ENCODE measurements at regions not wholly inside any gene's neighbourhood (a gene's known extent, or its start where the extent isn't known, plus 50 kb on each side); places are given as distances from the start of the nearest gene placed in this dataset.

DNA sequence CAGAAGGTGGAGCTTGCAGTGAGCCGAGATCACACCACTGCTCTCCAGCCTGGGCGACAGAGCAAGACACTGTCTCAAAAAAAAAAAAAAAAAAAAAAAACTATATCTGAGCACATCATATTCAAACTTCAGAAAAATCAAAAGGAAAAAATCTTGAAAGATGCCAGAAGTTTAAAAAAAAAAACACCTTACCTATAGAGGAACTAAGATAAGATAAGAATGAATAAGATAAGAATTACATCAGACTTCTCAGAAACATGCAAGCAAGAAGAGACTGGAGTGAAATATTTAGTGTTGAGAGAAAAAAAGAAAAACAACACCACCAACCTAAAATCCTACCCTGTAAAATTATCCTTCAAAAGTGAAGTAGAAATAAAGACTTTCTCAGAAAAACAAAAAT, 116.8 kb upstream of the ARID1B start:
- Histone ChIP-seq H3K36me3 (ENCODE audit: control insufficient read depth, insufficient read depth, low read length) (no peaks in the 10 kb centered on the region), H3K27ac (ENCODE audit: low read depth, low read length, severe bottlenecking) (no peak overlapping the region), H3K4me1 (ENCODE audit: control insufficient read depth, insufficient read depth, low read length, poor library complexity, severe bottlenecking) (peaks cover 2% of the 10 kb centered on the region), H3K4me3 (ENCODE audit: extremely low read depth, insufficient read depth, low read length, poor library complexity, severe bottlenecking) (no peak overlapping the region), H3K9me3 (ENCODE audit: control insufficient read depth, low read length) (no peaks in the 10 kb centered on the region)
- WGBS, 2 experiments (ENCODE audit: insufficient coverage in 2 of 2) = no CpG with 5 or more reads among the region's 2 CpGs

DNA sequence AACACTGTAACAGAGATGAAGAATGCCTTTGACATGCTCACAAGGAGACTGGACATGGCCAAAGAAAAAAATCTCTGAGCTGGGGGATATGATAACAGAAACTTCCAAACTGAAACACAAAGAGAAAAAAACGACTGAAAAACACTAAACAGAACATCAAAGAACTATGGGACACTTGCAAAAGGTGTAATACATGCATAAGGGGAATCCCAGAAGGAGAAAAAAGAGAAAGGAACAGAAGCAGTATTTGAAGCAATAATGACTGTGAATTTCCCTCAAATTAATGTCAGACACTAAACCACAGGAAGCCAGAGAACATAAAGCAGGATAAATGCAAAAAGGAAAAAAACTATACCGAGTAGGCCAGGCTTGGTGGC, 117.4 kb upstream of the ARID1B start:
- no peak overlapping the region for H3K27ac ChIP-seq (ENCODE audit: low read depth, low read length, severe bottlenecking)
- no peaks in the 10 kb centered on the region for H3K9me3 ChIP-seq (ENCODE audit: control insufficient read depth, low read length)
- 91% methylated on average over 1 of the region's 2 CpGs; no CpG with 5 or more reads in 1 of the 2 experiments for WGBS, 2 experiments (ENCODE audit: insufficient coverage in 2 of 2)
- H3K36me3 ChIP-seq (ENCODE audit: control insufficient read depth, insufficient read depth, low read length) = no peaks in the 10 kb centered on the region
- H3K4me3 ChIP-seq (ENCODE audit: extremely low read depth, insufficient read depth, low read length, poor library complexity, severe bottlenecking) = no peak overlapping the region
- peaks cover 2% of the 10 kb centered on the region for H3K4me1 ChIP-seq (ENCODE audit: control insufficient read depth, insufficient read depth, low read length, poor library complexity, severe bottlenecking)

DNA sequence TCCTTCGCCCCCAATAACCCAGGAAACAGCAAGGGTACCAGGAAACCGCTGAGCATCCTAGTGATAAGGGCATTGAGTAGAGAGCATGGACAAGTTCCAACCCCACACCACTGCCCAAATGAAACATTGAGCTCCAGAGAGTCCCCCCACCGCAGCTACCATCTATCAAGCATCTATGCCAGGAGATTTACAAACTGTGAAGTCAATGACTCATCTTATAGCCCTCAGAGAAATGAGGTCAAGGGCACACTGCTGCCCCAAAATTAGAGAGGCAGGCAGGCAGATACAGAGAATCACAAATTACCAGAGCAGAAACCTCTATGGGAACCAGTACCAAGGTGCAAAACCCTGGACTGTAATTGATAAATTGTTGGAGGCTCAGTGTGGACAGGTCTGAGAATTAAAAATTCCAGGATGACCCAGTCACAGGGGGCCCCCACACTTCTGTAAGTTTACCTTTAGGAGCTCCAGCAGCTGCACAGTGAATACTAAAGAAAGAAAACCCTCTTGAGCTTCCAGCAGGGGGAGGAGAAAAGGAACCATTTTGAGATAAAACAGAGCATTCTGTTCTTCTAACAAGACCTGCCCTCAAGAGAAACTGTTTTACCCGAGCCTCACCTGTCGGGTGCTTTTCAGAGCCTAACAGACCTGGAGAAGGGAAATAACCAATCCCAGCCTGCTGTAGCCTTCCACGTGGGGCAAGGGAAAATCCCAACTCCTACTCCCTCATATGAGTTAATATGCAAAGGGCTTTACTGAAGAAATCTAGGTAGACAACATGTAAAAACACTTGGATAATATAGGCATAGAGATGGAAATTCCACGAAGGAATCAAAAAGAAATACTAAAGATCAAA, 118.0 kb upstream of the ARID1B start:
- peaks cover 2% of the 10 kb centered on the region for H3K4me1 ChIP-seq (ENCODE audit: control insufficient read depth, insufficient read depth, low read length, poor library complexity, severe bottlenecking)
- WGBS, 2 experiments (ENCODE audit: insufficient coverage in 2 of 2) = 73 to 80% methylated on average over 2 to 3 of the region's 7 CpGs
- no peaks in the 10 kb centered on the region for H3K36me3 ChIP-seq (ENCODE audit: control insufficient read depth, insufficient read depth, low read length)
- H3K9me3 ChIP-seq (ENCODE audit: control insufficient read depth, low read length) = no peaks in the 10 kb centered on the region
- no peak overlapping the region for H3K27ac ChIP-seq (ENCODE audit: low read depth, low read length, severe bottlenecking)
- no peak overlapping the region for H3K4me3 ChIP-seq (ENCODE audit: extremely low read depth, insufficient read depth, low read length, poor library complexity, severe bottlenecking)

DNA sequence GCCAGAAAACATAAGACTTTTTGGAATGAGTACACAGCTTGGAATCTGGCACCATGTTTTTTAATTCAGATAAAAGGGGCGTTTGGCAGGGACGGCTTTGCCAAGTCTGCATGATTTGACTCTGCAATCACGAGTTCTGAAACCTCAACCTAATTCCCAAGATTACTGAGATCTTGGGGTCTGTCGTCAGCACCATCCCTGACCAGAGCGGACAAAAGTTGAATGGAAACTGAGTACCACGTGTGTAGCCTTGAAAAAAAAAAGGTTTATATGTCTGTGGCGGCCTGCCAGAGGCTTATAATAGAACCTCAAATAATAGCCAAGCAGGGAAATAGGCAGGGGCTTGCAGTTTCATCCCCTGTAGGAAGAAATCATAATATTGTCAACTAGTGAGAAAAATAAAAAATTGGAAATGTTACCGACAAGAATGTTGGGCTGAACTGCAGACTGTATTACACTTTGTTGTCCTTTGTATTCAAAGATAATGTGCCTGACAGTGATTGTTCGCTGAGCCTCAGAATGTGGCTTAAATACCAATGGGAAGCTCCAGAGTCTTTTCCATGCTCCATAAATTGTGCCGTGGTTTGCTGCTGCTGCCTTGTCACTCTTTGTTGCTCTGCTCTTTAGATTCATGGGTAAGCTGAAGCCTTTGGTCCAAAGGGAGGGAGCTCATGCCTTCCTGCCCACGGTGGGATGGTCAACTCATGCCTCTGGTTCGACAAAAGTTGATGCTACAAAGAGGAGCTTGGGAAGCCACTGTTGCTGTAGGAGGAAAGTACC, 118.8 kb upstream of the ARID1B start:
- 85 to 90% methylated on average over 9 to 10 of the region's 12 CpGs for WGBS, 2 experiments (ENCODE audit: insufficient coverage in 2 of 2)
- Histone ChIP-seq H3K4me1 (ENCODE audit: control insufficient read depth, insufficient read depth, low read length, poor library complexity, severe bottlenecking) (peaks cover 2% of the 10 kb centered on the region), H3K9me3 (ENCODE audit: control insufficient read depth, low read length) (no peaks in the 10 kb centered on the region), H3K27ac (ENCODE audit: low read depth, low read length, severe bottlenecking) (no peak overlapping the region), H3K36me3 (ENCODE audit: control insufficient read depth, insufficient read depth, low read length) (no peaks in the 10 kb centered on the region), H3K4me3 (ENCODE audit: extremely low read depth, insufficient read depth, low read length, poor library complexity, severe bottlenecking) (no peak overlapping the region)

DNA sequence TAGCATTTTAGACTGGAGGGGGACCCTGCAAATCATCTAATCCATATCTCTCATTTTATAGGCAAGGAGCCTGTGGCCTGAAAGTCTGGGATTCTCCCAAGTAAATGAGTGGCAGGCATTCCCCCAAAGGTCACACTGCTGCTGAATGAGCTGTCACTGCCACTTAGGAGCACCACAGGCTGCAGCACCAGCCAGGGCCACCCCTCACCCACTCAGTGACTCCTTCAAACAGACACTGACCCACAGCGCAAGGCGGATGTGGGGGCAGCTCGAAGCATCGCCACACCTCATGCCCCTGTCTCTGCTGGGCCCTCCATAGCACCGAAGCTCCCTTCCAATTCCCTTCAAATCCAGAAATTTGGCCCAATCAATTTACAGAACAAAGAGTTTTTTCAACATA, 119.9 kb upstream of the ARID1B start:
- 56 to 78% methylated on average over 4 to 5 of the region's 5 CpGs for WGBS, 2 experiments (ENCODE audit: insufficient coverage in 2 of 2)
- H3K4me3 ChIP-seq (ENCODE audit: extremely low read depth, insufficient read depth, low read length, poor library complexity, severe bottlenecking) = no peak overlapping the region
- H3K4me1 ChIP-seq (ENCODE audit: control insufficient read depth, insufficient read depth, low read length, poor library complexity, severe bottlenecking) = peaks cover 2% of the 10 kb centered on the region
- H3K9me3 ChIP-seq (ENCODE audit: control insufficient read depth, low read length) = no peaks in the 10 kb centered on the region
- no peak overlapping the region for H3K27ac ChIP-seq (ENCODE audit: low read depth, low read length, severe bottlenecking)
- no peaks in the 10 kb centered on the region for H3K36me3 ChIP-seq (ENCODE audit: control insufficient read depth, insufficient read depth, low read length)

DNA sequence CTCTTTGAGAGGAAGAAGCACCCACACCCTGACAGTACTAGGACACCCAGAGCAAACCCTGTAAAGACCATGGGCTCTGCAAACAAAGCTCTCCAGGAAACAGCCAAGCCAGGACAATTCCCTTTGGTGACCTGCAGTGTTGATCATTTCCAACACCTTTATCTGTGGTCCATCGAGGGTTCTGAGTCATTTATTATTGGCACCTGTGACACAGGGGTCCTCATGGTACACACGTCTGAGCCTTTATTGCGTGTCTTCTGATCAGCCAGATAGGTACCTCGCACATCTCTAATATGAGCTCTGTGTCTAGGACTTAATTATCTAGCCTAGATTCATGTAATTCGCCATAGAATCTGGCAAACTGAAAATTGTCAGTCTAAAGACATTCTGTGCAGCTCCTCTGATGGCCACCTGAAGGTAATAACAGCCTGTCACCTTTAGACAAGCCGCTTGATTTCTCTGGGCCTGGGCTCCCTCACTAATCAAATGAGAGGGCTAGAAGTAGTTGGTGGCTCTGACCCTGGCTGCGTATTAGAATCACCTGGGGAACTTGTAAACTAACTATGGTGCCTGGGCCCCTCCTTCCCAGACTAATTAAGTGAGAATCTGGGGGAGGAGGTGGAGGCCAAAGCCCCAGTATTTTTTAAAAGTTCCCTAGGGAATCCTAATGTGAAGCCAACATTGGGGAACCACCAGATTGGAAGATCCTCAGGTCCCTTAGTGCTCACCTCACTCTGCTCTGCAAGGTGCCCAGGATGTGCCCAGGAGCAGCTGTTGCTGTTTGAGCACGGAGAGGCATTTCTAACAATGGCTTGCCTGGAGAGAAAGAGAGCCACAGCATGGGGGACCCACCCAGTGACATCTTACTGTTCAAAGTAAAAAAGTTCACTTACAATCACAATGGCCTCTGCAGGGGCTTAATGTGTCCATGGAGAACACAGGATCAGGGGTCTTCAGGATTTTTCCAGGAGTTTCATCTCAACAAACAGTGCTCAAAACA, 122.0 kb upstream of the ARID1B start:
- Histone ChIP-seq H3K27ac (ENCODE audit: low read depth, low read length, severe bottlenecking) (no peak overlapping the region), H3K4me1 (ENCODE audit: control insufficient read depth, insufficient read depth, low read length, poor library complexity, severe bottlenecking) (peaks cover 2% of the 10 kb centered on the region), H3K4me3 (ENCODE audit: extremely low read depth, insufficient read depth, low read length, poor library complexity, severe bottlenecking) (no peak overlapping the region), H3K36me3 (ENCODE audit: control insufficient read depth, insufficient read depth, low read length) (no peaks in the 10 kb centered on the region), H3K9me3 (ENCODE audit: control insufficient read depth, low read length) (no peaks in the 10 kb centered on the region)
- WGBS, 2 experiments (ENCODE audit: insufficient coverage in 2 of 2) = 75 to 90% methylated on average over 6 to 7 of the region's 8 CpGs

DNA sequence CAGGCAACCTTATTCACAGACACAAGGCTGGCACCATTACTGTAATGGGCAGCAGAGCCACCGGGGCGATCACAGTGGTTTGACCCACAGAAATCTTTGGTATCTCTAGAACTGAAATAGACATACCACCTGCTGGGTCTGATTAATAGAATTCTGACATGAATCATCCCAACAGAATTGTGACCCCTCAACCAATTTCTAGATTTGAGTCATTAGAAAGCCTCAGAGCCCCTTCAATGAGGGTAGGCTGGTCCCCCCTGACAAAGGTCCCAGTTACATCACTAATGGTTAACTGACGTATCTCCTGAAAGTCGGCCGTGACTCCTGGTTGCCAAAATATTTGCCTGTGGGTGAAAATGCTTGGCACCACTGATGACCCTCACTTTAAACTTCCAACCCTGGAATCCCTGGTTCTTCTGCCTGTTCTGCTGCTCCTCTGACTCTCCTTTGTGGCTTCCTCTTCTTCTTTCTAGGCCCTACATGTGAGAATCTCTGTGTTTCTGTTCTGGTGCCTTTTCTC, 124.9 kb upstream of the ARID1B start:
- Histone ChIP-seq H3K4me1 (ENCODE audit: control insufficient read depth, insufficient read depth, low read length, poor library complexity, severe bottlenecking) (no peaks in the 10 kb centered on the region), H3K27ac (ENCODE audit: low read depth, low read length, severe bottlenecking) (no peak overlapping the region), H3K9me3 (ENCODE audit: control insufficient read depth, low read length) (no peaks in the 10 kb centered on the region), H3K36me3 (ENCODE audit: control insufficient read depth, insufficient read depth, low read length) (no peaks in the 10 kb centered on the region), H3K4me3 (ENCODE audit: extremely low read depth, insufficient read depth, low read length, poor library complexity, severe bottlenecking) (no peak overlapping the region)
- WGBS, 2 experiments (ENCODE audit: insufficient coverage in 2 of 2) = 90 to 97% methylated on average over 4 to 5 of the region's 5 CpGs

DNA sequence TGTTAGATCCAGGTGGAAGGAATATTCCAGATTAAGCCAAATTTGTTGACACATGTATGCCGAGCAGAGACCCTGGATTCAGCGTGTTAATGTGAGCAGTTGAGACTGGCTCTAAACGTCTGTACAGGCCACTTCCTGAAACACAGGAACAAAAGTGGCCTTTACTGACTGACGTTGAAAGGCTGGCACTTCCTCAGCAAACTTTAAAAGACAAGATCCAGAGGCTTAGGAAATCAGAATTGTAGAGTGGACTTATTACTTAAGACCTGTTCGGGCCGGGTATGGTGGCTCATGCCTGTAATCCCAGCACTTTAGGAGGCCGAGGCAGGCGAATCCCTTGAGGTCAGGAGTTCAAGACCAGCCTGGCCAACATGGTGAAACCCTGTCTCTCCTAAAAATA, 125.7 kb upstream of the ARID1B start:
- no peaks in the 10 kb centered on the region for H3K36me3 ChIP-seq (ENCODE audit: control insufficient read depth, insufficient read depth, low read length)
- no peaks in the 10 kb centered on the region for H3K4me1 ChIP-seq (ENCODE audit: control insufficient read depth, insufficient read depth, low read length, poor library complexity, severe bottlenecking)
- H3K4me3 ChIP-seq (ENCODE audit: extremely low read depth, insufficient read depth, low read length, poor library complexity, severe bottlenecking) = no peak overlapping the region
- no peak overlapping the region for H3K27ac ChIP-seq (ENCODE audit: low read depth, low read length, severe bottlenecking)
- WGBS, 2 experiments (ENCODE audit: insufficient coverage in 2 of 2) = 92 to 94% methylated on average over 7 to 8 of the region's 8 CpGs
- no peaks in the 10 kb centered on the region for H3K9me3 ChIP-seq (ENCODE audit: control insufficient read depth, low read length)

DNA sequence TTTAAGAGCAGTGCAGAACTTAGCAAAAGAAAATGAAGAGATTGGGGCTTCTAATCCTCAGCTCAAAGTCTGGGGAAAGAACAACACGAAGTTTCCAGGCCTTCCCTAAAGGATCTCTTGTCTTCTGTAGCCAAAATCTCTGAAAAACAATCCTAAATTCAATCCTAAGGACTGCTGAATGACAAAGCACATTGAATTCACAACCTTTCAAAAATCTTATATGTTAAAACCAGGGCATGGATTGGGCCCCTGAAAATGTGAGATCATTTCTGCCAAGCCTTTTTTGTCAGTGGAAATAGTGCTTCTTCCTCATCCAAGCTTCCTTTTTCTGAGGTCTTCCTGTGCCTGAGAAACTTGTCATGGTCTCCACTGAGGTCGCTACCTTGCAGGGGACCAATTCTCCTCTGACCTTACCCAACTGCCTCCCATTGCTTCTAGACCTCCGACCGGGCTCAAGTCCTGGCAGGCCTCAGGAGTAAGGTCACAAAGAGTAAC, 126.2 kb upstream of the ARID1B start:
- Histone ChIP-seq H3K4me3 (ENCODE audit: extremely low read depth, insufficient read depth, low read length, poor library complexity, severe bottlenecking) (no peak overlapping the region), H3K4me1 (ENCODE audit: control insufficient read depth, insufficient read depth, low read length, poor library complexity, severe bottlenecking) (no peaks in the 10 kb centered on the region), H3K27ac (ENCODE audit: low read depth, low read length, severe bottlenecking) (no peak overlapping the region), H3K36me3 (ENCODE audit: control insufficient read depth, insufficient read depth, low read length) (no peaks in the 10 kb centered on the region), H3K9me3 (ENCODE audit: control insufficient read depth, low read length) (no peaks in the 10 kb centered on the region)
- WGBS, 2 experiments (ENCODE audit: insufficient coverage in 2 of 2) = 71 to 100% methylated on average over 2 of the region's 4 CpGs

DNA sequence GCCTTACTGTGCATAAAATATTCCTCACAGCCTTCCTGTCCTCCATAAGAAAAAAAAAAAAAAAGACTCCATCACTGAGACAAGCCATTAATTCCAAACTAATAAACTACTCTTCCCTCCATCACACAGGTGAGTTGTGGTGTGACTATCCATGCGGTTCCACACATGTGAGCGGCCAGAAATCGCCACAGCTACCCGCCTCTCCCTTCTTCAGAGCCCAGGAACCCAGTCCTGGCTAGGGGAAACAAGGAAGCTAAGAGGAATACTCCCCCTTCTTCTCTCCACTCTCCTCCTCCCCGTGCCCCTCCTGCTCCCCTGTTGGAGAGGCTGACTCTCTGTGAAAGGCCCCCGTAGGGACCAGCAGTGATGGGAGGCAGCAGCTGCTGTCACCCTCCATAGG, 128.6 kb upstream of the ARID1B start:
- no peak overlapping the region for H3K27ac ChIP-seq (ENCODE audit: low read depth, low read length, severe bottlenecking)
- H3K4me3 ChIP-seq (ENCODE audit: extremely low read depth, insufficient read depth, low read length, poor library complexity, severe bottlenecking) = no peak overlapping the region
- no peaks in the 10 kb centered on the region for H3K4me1 ChIP-seq (ENCODE audit: control insufficient read depth, insufficient read depth, low read length, poor library complexity, severe bottlenecking)
- H3K9me3 ChIP-seq (ENCODE audit: control insufficient read depth, low read length) = no peaks in the 10 kb centered on the region
- no peaks in the 10 kb centered on the region for H3K36me3 ChIP-seq (ENCODE audit: control insufficient read depth, insufficient read depth, low read length)
- WGBS, 2 experiments (ENCODE audit: insufficient coverage in 2 of 2) = 84 to 89% methylated on average over 4 of the region's 6 CpGs

Measured in mesodermal cell (in vitro differentiated cells).